ENCODE measurements at regions not wholly inside any gene's neighbourhood (a gene's known extent, or its start where the extent isn't known, plus 50 kb on each side); places are given as distances from the start of the nearest gene placed in this dataset.

DNA sequence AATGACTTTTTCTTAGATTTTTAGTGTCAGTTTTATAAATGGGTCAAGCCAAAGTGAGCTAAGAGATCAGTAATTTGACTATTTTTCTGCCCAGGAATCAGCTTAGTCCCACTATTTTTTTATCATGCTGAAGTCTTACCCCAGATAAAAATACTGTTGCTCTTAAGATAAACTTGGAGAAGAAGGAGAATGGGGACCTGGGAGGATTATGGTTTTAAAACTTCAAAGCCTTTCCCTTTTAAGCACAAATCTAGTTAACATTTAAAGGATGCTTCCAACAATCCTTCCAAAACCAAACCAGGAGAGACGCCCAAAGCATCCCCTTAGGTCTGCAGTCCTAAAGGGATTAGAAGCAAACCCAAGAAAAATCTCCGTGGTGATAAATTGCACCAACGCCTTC lies 172.4 kb downstream of the SP3 start:
- DNase-seq (ENCODE audit: low read depth), result no peak
- TF ChIP-seq, protein P1, sequence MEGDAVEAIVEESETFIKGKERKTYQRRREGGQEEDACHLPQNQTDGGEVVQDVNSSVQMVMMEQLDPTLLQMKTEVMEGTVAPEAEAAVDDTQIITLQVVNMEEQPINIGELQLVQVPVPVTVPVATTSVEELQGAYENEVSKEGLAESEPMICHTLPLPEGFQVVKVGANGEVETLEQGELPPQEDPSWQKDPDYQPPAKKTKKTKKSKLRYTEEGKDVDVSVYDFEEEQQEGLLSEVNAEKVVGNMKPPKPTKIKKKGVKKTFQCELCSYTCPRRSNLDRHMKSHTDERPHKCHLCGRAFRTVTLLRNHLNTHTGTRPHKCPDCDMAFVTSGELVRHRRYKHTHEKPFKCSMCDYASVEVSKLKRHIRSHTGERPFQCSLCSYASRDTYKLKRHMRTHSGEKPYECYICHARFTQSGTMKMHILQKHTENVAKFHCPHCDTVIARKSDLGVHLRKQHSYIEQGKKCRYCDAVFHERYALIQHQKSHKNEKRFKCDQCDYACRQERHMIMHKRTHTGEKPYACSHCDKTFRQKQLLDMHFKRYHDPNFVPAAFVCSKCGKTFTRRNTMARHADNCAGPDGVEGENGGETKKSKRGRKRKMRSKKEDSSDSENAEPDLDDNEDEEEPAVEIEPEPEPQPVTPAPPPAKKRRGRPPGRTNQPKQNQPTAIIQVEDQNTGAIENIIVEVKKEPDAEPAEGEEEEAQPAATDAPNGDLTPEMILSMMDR (IDR thresholded peaks at IDR 0.05; ENCODE audit: insufficient read depth, low read length), result no peak
- H3K4me3 ChIP-seq (ENCODE audit: low read depth, low read length), result no peak overlapping the region

- DNase-seq (ENCODE audit: low read depth), result no peak
- H3K4me3 ChIP-seq (ENCODE audit: low read depth, low read length), result no peak overlapping the region
- TF ChIP-seq, protein P1 (IDR thresholded peaks at IDR 0.05; ENCODE audit: insufficient read depth, low read length), result no peak
Measured at GRCh38 chr2:173793709-173794565, 171.2 kb downstream of the SP3 start.

- DNase-seq (ENCODE audit: low read depth), result no peak
- TF ChIP-seq, protein P1 (IDR thresholded peaks at IDR 0.05; ENCODE audit: insufficient read depth, low read length), result no peak
- H3K4me3 ChIP-seq (ENCODE audit: low read depth, low read length), result no peak overlapping the region
Measured at GRCh38 chr2:173797586-173798263, 167.4 kb downstream of the SP3 start.

- DNase-seq (ENCODE audit: low read depth), result no peak
- TF ChIP-seq, protein P1 (IDR thresholded peaks at IDR 0.05; ENCODE audit: insufficient read depth, low read length), result no peak
- no peak overlapping the region for H3K4me3 ChIP-seq (ENCODE audit: low read depth, low read length)
Measured at GRCh38 chr2:173802518-173802917, 162.7 kb downstream of the SP3 start.

GRCh38 chr2:173803449-173803848 lies 161.7 kb downstream of the SP3 start:
- H3K4me3 ChIP-seq (ENCODE audit: low read depth, low read length), result no peak overlapping the region
- no peak for DNase-seq (ENCODE audit: low read depth)

DNA sequence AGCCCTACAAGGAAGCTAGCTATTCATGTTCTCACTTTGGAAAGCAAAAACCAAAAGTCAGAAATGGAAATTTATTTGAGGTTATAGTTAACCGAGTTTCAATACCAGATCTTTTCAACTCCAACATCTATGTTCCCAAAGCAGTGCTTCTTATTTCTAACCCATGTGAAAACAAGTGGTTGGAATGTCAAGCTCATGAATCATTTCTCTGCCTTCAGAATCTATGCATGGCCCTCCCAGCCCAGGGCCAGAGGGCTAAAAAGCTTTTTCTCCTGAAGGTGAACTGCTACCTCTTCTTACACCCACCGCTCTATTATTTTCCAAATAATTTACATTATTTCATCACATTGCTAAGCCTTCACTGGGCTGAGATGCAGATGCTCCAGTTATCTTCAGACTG lies 158.4 kb downstream of the SP3 start:
- no peak for DNase-seq (ENCODE audit: low read depth)
- H3K4me3 ChIP-seq (ENCODE audit: low read depth, low read length), result no peak overlapping the region
- TF ChIP-seq, protein P1 (IDR thresholded peaks at IDR 0.05; ENCODE audit: insufficient read depth, low read length), result no peak

More at GRCh38 chr2:173803449-173803848, 161.7 kb downstream of the SP3 start:
- TF ChIP-seq, protein P1 (IDR thresholded peaks at IDR 0.05; ENCODE audit: insufficient read depth, low read length), result no peak
